GM10266 (cell line): ENCODE measurements at regions not wholly inside any gene's neighbourhood (a gene's known extent, or its start where the extent isn't known, plus 50 kb on each side); places are given as distances from the start of the nearest gene placed in this dataset.
"Not testable (repeated sequence)": the region's sequence is repeated elsewhere in the genome, so short reads cannot be mapped to it uniquely, and the experiment has no call there.

Source experiments
- DNase-seq: peaks from one replicate; pipeline ENCODE4 v3.0.0; 2012; ENCODE audit errors: extremely low spot score
- TF ChIP-seq, protein P1 (sequence below): IDR thresholded peaks from 2 replicates; pipeline ENCODE4 v1.5.1; 2012; ENCODE audit warnings: mild to moderate bottlenecking, low read depth; ENCODE audit not compliant: control insufficient read depth, insufficient read depth; ENCODE audit errors: missing control alignments

DNA sequence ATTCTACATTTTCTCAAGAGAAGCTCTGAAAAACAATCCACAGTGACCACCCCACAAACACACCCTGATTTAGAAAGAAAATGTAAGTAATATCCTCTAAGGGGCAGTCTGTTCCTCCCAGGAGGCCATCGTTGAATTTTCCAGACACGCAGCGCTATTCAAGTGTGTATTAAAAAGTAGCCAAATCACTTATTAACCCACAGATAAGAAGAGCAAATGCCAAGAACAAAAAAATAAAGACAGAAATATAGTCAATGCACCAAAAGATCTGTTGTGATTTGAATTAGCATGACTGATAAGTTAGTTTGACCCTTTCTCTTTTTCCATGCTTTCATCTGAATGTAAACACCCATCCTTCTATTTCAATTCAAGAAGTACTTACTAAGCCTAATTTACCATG, 622.8 kb upstream of the ZNF385D start:
- TF ChIP-seq, protein P1, sequence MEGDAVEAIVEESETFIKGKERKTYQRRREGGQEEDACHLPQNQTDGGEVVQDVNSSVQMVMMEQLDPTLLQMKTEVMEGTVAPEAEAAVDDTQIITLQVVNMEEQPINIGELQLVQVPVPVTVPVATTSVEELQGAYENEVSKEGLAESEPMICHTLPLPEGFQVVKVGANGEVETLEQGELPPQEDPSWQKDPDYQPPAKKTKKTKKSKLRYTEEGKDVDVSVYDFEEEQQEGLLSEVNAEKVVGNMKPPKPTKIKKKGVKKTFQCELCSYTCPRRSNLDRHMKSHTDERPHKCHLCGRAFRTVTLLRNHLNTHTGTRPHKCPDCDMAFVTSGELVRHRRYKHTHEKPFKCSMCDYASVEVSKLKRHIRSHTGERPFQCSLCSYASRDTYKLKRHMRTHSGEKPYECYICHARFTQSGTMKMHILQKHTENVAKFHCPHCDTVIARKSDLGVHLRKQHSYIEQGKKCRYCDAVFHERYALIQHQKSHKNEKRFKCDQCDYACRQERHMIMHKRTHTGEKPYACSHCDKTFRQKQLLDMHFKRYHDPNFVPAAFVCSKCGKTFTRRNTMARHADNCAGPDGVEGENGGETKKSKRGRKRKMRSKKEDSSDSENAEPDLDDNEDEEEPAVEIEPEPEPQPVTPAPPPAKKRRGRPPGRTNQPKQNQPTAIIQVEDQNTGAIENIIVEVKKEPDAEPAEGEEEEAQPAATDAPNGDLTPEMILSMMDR = no peak
- no peak for DNase-seq

- TF ChIP-seq, protein P1 = no peak
- no peak for DNase-seq
Observed at GRCh38 chr3:22377421-22377820, 626.4 kb upstream of the ZNF385D start.

DNA sequence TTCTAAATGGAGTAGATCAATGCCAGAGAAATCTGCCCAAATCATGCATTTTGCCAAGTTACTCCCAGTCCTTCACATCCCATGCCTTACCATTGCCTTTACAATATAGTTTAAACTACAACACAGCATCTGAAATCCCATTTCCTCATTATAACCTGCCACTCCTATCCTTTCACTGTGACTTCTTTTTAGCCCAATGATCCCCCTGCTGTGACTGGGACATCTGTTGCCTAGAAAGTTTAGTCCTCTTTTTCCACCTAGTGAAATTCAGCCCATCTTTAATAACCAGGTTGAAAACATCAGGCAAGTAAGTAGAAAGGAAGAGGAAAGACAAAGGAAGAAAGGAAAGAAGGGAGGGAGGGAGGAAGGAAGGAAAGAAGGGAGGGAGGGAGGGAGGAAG, 627.9 kb upstream of the ZNF385D start:
- TF ChIP-seq, protein P1 = no peak
- DNase-seq = no peak

DNA sequence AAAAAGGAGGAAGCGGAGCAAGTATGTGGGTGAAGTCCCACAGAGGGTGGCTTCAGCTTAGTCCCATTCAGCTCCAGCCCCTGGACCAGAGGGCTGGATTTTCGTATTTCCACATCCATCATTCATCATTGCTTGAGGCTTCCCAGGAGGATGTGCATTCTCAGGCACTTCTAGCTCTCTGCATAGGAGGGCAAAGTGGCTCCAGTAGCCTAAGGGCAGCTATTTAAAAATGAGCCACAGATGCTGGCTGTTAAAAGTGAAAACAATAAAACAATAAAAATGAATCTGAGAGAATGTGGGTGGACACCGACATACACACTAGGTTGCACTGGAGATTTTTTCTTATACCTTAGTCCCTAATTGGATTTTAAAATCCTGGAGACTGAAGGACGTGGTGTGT, 629.2 kb upstream of the ZNF385D start:
- TF ChIP-seq, protein P1 = no peak
- no peak for DNase-seq

DNA sequence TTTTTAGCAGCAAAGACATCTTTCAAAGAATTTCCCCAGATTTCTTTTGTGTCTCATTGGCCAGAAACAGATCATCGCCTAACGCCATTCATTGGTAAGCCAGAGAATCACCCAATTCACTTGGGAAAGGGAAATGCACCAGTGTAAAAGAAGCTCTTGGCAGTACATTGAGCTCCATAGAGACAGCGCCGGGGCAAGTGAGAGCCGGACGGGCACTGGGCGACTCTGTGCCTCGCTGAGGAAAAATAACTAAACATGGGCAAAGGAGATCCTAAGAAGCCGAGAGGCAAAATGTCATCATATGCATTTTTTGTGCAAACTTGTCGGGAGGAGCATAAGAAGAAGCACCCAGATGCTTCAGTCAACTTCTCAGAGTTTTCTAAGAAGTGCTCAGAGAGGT, 630.6 kb upstream of the ZNF385D start:
- DNase-seq = not testable (repeated sequence)

- no peak for DNase-seq
- TF ChIP-seq, protein P1 = no peak
Observed at GRCh38 chr3:22383285-22383684, 632.3 kb upstream of the ZNF385D start.

DNA sequence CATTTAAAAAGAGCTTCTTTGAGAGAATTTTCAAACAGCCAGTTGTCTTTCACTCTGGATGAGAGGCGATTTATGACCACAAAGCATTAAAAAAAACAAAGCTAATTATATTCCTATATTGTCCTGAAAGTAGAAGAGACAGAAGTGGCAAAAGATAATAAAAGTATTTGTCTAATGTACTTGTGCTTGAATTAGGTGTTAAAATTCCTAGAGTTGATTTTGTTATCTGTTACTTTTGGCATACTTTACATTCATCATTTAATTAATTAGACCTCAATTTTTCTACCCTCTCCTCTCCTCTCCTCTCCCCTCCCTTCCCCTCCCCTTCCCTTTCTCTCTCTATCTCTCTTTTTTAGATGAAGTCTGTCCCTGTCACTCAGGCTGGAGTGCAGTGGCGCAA, 635.1 kb upstream of the ZNF385D start:
- DNase-seq = no peak
- TF ChIP-seq, protein P1 = no peak

DNA sequence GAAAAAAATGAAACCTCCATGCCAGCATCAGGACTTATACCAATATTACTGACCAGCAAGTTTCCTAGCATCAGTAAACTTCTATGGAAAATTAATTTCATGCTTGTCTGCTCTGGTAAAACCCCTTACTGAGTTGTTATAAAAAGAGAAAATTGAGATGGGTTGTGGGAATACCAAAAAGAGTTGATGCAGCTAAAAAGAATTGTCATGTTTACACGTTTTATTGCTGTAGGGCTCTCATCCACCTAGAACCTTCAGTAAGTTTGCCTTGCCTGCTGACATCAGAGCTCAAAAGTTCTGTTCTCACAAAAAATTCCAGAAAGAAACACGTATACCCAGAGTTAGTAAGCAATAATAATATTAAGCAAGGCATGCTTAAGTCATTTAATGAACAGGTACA, 641.3 kb upstream of the ZNF385D start:
- TF ChIP-seq, protein P1 = no peak

More for the DNA sequence above, 641.3 kb upstream of the ZNF385D start:
- no peak for DNase-seq
